ENCODE measurements at regions not wholly inside any gene's neighbourhood (a gene's known extent, or its start where the extent isn't known, plus 50 kb on each side); places are given as distances from the start of the nearest gene placed in this dataset.

DNA sequence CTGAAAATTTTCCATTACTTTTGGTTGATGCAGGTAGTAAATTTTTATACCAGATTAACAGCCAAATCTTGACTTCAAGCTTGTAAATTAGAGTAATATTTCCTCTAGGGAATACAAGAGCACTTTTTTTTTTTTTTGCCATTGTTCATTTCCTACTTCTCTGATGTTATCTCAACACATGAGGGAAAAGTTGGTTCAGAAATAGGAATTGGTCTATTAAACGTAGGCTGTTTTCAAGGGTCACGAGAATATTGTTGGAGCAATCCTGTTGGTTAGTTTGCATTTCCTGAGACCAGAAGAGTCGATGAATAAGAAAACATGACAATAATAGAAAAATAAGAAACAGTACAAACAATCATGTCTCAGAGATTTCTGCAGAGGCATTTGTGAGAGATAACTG lies 453.9 kb upstream of the CCDC179 start:
- no peak overlapping the region for H3K27ac ChIP-seq (ENCODE audit: low read depth, low read length, poor library complexity, severe bottlenecking)
- ChIA-PET CTCF (no interaction called here), POLR2A (ENCODE audit: low non-redundant PET) (no interaction called here)
- H3K9me3 ChIP-seq (ENCODE audit: low read depth, low read length, poor library complexity, severe bottlenecking) = peaks cover 3% of the 10 kb centered on the region
- DNase-seq (ENCODE audit: low spot score) = no peak
- intact Hi-C loops (cut with micrococcal nuclease; ENCODE audit: unreplicated experiment) = no loop called here
- BruUV-seq (replicated peaks) = no TSS peak
- H3K4me3 ChIP-seq (ENCODE audit: low read depth, low read length, poor library complexity, severe bottlenecking) = no peak overlapping the region
- no peaks in the 10 kb centered on the region for H3K27me3 ChIP-seq (replicated peaks; ENCODE audit: insufficient read depth, low read depth, low read length, poor library complexity)
- H3K36me3 ChIP-seq (ENCODE audit: insufficient read depth, low read length, poor library complexity, severe bottlenecking) = no peaks in the 10 kb centered on the region
- no peaks in the 10 kb centered on the region for H3K4me1 ChIP-seq (ENCODE audit: insufficient read depth, low read length, poor library complexity, severe bottlenecking)
- TF ChIP-seq, protein P1, sequence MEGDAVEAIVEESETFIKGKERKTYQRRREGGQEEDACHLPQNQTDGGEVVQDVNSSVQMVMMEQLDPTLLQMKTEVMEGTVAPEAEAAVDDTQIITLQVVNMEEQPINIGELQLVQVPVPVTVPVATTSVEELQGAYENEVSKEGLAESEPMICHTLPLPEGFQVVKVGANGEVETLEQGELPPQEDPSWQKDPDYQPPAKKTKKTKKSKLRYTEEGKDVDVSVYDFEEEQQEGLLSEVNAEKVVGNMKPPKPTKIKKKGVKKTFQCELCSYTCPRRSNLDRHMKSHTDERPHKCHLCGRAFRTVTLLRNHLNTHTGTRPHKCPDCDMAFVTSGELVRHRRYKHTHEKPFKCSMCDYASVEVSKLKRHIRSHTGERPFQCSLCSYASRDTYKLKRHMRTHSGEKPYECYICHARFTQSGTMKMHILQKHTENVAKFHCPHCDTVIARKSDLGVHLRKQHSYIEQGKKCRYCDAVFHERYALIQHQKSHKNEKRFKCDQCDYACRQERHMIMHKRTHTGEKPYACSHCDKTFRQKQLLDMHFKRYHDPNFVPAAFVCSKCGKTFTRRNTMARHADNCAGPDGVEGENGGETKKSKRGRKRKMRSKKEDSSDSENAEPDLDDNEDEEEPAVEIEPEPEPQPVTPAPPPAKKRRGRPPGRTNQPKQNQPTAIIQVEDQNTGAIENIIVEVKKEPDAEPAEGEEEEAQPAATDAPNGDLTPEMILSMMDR (conservative IDR thresholded peaks at IDR 0.05; ENCODE audit: low read depth, low read length) = no peak
- no peak for TF ChIP-seq EZH2 (IDR thresholded peaks at IDR 0.05; ENCODE audit: borderline replicate concordance, low read depth, low read length, poor library complexity, severe bottlenecking)

DNA sequence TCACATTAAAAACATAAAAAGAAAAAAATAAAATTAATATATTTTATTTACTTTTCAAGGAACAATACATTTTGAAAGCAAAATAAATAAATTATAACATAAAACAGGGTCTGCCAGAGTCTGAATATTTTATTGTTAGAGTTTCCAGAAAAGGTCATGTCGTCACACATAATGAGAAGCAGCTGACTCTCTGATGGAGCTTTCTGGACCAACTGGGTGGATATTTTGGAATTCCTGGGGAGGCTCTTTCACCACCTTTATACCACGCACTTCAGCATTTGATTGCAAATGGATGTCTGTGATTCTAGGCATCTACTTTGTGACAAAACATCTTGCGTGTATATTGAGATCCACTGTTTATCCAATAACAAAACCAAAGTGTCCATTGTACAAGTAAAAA lies 455.0 kb upstream of the CCDC179 start:
- intact Hi-C loops (cut with micrococcal nuclease; ENCODE audit: unreplicated experiment) = no loop called here
- CTCF ChIA-PET = no interaction called here

DNA sequence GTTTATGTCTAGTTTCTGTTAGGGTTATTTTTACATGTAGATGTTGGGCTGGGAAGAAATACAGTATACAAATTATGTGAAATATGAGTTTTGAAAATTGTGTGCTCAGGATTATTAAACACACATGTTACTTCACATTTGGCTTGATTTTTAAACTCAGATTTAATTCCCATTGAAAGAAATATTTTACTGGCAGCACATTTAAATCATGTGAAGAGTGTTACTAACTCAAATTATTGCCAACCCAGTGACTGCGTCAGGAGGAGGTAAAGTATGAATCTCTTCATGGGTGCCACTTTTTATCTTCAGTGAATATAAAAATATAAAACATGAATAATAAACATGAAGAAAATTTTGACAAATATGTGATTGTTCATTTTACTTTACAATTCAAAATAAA lies 457.5 kb upstream of the CCDC179 start:
- Histone ChIP-seq H3K27ac (ENCODE audit: low read depth, low read length, poor library complexity, severe bottlenecking) (no peak overlapping the region), H3K27me3 (replicated peaks; ENCODE audit: insufficient read depth, low read depth, low read length, poor library complexity) (no peaks in the 10 kb centered on the region), H3K9me3 (ENCODE audit: low read depth, low read length, poor library complexity, severe bottlenecking) (peaks cover 12% of the 10 kb centered on the region), H3K36me3 (ENCODE audit: insufficient read depth, low read length, poor library complexity, severe bottlenecking) (no peaks in the 10 kb centered on the region), H3K4me1 (ENCODE audit: insufficient read depth, low read length, poor library complexity, severe bottlenecking) (no peaks in the 10 kb centered on the region), H3K4me3 (ENCODE audit: low read depth, low read length, poor library complexity, severe bottlenecking) (no peak overlapping the region)
- ChIA-PET CTCF (no interaction called here), POLR2A (ENCODE audit: low non-redundant PET) (no interaction called here)
- intact Hi-C loops (cut with micrococcal nuclease; ENCODE audit: unreplicated experiment) = no loop called here
- DNase-seq (ENCODE audit: low spot score) = no peak
- BruUV-seq (replicated peaks) = no TSS peak
- TF ChIP-seq, protein P1 (conservative IDR thresholded peaks at IDR 0.05; ENCODE audit: low read depth, low read length) = no peak
- no peak for TF ChIP-seq EZH2 (IDR thresholded peaks at IDR 0.05; ENCODE audit: borderline replicate concordance, low read depth, low read length, poor library complexity, severe bottlenecking)

More for the DNA sequence above, 455.0 kb upstream of the CCDC179 start:
- no peaks in the 10 kb centered on the region for H3K27me3 ChIP-seq (replicated peaks; ENCODE audit: insufficient read depth, low read depth, low read length, poor library complexity)
- H3K4me3 ChIP-seq (ENCODE audit: low read depth, low read length, poor library complexity, severe bottlenecking) = no peak overlapping the region
- no peak overlapping the region for H3K27ac ChIP-seq (ENCODE audit: low read depth, low read length, poor library complexity, severe bottlenecking)
- POLR2A ChIA-PET (ENCODE audit: low non-redundant PET) = no interaction called here
- no peak for DNase-seq (ENCODE audit: low spot score)
- no peaks in the 10 kb centered on the region for H3K4me1 ChIP-seq (ENCODE audit: insufficient read depth, low read length, poor library complexity, severe bottlenecking)
- peaks cover 12% of the 10 kb centered on the region for H3K9me3 ChIP-seq (ENCODE audit: low read depth, low read length, poor library complexity, severe bottlenecking)
- no peak for TF ChIP-seq EZH2 (IDR thresholded peaks at IDR 0.05; ENCODE audit: borderline replicate concordance, low read depth, low read length, poor library complexity, severe bottlenecking)
- TF ChIP-seq, protein P1 (conservative IDR thresholded peaks at IDR 0.05; ENCODE audit: low read depth, low read length) = no peak
- no peaks in the 10 kb centered on the region for H3K36me3 ChIP-seq (ENCODE audit: insufficient read depth, low read length, poor library complexity, severe bottlenecking)
- no TSS peak for BruUV-seq (replicated peaks)
